Umbilical cord (tissue), 1 donor: ENCODE measurements at regions not wholly inside any gene's neighbourhood (a gene's known extent, or its start where the extent isn't known, plus 50 kb on each side); places are given as distances from the start of the nearest gene placed in this dataset.
A peak's percentile ranks its signal among the peaks of the same experiment; 100 is the strongest.
"Not testable (repeated sequence)": the region's sequence is repeated elsewhere in the genome, so short reads cannot be mapped to it uniquely, and the experiment has no call there.

Source experiments
- DNase-seq: peaks from one replicate; pipeline ENCODE4 v3.0.0-alpha.2; 2015; ENCODE audit warnings: low spot score

DNA sequence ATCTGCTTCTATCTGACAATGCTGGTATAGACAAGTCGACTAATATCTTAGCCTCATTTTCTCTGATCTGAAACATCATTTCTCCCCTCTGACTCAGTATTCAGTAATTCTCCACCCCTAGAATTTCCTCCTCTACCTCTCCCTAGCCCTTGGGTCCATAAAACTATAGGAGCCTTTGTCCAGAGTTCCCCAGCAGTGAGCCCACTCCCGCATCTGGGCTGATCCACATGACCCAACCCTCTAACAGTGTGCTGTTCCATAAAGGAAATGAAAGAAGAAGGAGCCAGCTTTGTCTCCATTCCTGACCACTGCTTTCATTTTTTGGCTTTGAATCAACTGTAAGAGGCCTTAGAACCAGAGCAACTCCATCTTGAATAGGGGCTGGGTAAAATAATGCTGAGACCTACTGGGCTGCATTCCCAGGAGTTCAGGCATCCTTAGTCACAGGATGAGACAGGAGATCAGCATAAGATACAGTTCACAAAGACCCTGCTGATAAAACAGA, 222.7 kb upstream of the CDH8 start:
- DNase-seq, result not testable (repeated sequence)

DNA sequence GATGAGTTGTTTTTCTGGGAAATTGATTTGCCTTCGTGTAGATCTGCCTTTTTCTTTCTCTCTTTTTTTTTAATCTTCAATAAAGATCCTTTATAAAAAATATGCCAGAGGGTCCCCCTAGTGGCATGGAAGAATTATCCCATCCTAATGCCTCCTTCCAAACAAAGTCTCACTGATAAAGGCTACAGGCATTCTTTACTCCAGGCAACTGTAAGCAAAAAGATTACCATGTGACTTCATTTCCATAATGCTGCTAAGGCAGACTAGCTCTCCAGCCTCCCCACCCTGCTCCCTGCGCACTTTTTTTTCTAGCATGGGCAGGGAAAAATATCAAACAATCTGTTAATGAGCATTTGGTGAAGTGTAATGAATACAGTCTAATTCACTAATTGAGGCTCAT, 220.2 kb upstream of the CDH8 start:
- no peak for DNase-seq

DNA sequence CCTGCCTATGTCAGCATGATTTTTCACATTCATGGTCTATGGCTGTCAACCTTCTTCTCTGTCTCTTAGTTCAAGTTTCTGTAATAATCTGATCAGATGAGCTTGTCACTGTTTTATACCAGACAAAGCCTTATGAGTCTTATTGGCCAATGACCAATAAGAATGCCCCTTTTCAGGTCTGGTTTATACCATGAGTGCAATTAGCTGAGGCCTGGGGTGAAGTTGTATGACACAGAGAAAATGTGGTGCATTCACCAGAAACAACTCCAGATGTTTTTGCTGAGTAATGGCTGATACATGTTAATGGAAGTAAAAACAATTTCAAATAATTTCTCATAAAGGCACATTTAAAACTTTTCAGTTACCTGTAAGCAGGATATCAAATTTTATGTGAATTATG, 218.6 kb upstream of the CDH8 start:
- peak; percentile 1 for DNase-seq

DNA sequence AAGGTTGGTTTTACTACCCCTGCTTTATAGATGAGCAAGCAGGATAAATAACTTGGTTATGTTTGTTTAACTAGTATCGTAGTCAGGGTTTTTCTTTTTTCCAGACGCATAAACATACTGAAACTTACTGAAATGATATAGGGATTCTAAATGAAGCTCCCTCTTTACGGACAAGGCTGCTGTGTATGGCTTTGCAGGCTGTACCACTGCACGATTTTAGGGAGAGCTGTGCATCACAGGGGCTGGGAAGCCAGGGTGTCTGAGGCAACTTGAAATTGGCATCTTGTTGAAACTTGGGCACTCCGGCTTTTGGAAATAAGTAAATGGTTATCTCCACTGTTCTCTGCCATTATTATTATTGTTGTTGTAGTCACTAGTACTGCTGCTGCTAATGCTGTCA, 218.1 kb upstream of the CDH8 start:
- no peak for DNase-seq

DNA sequence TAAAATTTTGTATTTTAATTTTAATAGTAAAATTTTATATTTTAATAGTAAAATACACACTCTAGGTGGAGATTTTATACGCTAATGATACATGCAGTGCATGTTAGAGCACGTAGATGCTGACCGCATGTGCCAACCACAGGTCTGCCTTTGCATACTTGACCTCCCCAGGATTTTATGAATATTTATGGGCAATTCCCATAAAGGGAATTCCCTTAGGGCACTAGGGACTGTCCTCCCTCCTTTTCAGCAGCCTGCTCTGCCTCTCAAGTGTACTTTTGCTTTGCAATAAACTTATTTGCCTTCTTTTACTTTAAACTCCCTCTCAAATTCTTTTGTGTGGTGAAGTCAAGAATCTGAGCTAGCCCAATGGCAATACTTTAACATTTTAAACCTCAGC, 217.7 kb upstream of the CDH8 start:
- peak; percentile 3 for DNase-seq

DNA sequence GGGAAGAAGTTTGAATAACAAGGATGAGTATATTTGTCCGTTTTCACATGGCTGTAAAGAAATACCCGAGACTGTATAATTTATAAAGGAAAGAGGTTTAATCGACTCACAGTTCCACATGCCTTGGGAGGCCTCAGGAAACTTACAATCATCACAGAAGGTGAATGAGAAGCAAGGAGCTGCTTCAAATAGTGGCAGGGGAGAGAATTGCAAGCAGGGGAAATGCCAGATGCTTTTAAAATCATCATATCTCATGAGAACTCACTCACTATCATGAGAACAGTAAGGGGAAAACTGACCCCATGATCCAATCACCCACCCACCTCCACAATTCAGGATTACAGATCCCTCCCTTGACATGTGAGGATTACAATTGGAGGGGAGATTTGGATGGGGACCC, 212.8 kb upstream of the CDH8 start:
- no peak for DNase-seq

DNA sequence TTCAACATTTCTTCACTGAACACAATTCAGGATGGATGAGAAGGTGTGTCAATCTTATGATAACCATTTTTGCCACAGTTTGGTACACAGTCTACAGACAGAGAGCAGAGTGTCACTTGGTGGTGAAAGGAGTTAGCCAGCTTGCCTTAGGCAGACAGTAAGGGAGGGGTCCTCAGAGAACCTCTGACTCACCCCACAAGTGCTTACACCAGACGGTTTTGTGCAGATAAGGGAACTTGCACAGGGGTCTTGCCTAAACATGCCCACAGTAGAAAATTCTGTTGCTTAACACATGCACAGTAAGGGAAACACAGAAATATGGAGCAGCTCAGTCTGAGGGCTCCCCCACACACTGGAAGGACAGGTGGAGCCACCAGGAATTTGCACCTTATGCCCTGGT, 204.5 kb upstream of the CDH8 start:
- peak; percentile 35 for DNase-seq

DNA sequence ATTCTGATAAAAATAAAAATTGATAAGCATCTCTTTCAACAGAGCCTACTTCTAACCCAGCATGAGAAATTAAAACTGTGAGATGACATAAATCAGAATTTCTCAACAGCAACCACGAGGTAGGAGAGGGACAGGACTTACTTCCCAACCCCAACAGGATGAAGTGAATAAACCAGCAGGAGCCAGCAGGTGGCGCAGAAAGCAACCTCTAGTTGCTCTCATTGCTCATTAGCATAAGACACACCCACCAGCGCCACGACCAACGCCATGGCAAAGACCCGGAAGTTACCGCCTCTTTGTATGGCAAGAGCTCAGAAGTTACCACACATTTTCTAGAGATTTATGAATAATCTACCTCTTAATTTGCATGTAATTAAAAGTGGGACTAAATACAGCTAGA, 189.4 kb upstream of the CDH8 start:
- DNase-seq, result peak; percentile 56

DNA sequence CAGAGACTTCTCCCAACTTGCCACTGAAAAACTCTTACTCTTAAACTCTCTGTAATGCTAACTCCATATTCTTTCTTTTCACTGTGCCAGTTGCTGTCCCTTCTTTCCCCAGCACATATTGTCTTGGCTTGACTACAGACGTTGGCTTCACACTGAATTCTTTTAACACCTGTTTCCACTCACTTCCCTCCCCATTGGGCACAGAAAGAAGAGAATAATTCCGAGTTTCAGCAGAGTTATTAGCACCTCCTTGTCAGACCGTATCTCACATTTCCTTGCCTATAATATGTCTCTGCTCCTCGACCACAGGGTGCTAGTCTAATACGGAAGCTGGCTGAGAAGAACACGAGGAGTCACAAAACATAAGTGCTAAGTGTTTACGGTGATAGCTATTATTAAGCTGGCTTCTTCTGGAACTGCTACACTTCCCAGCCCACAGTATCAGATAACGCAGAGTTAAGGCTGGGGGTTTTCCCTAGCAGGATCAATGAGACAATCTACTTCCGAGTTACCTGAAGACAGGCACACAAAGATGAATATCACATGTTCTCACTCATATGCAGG, 188.5 kb upstream of the CDH8 start:
- DNase-seq, result no peak

DNA sequence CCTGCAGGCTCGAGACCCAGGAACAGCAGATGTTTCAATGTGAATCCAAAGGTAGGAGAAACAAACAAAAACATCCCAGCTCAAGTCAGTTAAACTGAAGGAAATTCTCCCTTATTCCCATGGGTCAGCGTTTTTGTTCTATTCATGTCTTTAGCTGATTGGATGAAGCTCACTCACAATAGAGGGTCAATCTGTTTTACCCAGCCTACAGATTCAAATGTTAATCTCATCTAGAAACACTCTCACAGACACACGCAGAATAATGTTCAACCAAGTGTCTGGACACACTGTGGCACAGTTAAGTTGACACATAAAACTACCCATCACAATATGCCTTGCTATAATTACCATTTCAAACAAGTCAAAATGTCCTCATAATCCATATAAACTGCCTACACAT, 180.6 kb upstream of the CDH8 start:
- DNase-seq, result no peak

DNA sequence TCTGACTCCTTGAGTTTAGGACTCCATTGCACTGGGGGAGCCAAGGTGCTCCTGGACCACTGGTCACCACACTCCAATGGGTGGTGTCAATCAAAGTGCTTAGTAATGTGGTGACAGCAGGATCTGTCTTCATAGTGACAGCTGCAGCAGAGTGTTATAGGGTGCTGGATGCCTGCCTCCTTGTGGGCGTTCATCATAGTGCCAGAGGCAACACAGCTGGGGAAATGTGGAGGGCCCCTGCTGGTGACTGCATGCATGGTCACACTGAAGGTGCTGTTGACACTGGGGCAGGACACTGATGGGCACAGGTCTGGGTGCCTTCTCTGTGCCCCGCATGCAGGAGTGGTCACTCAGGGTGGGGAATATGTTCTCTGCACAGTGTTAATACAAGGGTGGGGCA, 177.5 kb upstream of the CDH8 start:
- no peak for DNase-seq

DNA sequence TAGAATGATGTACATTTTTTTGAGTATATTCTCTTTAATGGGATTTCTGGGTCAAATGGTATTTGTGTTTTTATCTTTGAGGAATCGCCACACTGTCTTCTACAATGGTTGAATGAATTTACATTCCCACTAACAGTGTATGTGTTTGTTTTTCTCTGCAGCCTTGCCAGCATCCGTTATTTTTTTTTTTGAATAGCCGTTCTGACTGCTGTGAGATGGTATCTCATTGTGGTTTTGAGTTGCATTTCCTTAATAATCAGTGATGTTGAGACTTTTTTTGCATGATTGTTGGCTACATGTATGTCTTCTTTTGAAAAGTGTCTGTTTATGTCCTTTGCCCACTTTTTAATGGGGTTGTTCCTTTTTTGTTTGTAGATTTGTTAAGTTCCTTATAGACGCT, 172.7 kb upstream of the CDH8 start:
- no peak for DNase-seq

DNA sequence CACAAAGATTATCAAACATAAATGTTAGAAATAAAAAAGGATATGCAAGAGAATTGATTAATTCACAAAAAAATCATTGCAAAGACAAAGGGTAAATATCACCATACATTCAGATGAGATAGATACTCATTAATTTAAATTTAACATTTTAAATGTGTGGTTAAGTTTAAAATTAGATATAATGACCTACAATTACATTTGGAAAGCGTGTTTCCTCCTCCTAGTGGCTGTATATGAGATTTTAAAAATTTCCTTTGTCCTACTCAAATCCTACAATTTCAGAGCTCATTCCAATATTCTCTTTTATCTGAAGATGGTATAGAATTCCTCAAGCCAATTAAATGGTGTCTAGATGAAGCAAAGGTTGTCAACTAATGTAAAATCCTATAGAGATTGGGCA, 169.2 kb upstream of the CDH8 start:
- DNase-seq, result no peak

DNA sequence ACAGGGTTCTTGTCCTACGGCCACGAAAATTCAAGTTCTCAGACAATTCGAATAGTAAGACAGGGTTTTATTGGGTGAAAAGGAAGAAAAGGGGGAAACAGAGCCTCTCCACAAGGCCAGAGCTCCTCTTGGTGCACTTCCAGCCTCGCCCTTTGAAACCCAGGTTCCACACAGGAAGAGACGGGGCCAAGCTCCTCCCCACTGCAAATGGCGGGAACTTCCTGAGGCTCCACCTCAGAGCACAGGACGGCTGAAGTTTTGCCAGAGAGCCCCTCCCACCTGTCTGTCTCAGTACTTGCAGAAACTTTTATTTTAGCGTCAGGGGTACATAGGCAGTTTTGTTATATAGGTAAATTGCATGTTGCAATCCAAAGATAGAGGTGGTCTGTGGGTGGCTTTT, 165.7 kb upstream of the CDH8 start:
- DNase-seq, result no peak

DNA sequence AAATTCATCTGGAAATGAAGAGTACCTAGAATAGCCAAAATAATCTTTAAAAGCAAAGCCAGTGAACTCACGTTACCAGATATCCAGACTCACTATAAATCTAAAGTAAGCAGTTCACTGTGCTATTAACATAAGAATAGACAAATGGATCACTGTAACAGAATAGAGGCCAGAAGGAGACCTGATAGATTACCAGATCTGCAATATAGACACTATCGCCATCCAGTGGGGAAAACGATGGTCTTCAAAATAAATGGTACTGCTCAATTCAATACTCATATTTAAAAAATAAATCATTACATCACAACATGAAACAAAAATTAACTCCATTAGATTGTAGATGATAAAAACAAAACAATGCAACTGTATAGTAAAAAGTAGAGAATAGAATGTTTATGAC, 158.6 kb upstream of the CDH8 start:
- DNase-seq, result no peak

DNA sequence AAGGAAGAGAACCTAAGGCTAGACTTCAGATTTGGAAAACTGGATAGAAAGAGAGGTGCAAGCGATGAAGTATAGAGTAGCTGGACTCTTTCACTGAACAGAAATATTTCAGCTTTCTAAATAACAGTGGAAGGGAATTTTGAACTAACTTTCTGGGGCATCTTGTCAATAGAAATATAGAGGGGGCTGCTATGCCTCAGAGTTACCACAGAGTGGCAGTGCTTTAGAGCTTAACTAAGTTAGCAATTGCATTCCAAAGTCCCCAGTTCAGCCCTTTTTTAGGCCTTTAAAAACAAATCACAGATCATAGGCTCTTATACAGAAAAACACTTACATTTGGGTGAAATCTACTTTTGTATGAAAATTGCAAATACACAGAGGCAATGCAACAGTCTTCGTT, 154.2 kb upstream of the CDH8 start:
- DNase-seq, result peak; percentile 22

DNA sequence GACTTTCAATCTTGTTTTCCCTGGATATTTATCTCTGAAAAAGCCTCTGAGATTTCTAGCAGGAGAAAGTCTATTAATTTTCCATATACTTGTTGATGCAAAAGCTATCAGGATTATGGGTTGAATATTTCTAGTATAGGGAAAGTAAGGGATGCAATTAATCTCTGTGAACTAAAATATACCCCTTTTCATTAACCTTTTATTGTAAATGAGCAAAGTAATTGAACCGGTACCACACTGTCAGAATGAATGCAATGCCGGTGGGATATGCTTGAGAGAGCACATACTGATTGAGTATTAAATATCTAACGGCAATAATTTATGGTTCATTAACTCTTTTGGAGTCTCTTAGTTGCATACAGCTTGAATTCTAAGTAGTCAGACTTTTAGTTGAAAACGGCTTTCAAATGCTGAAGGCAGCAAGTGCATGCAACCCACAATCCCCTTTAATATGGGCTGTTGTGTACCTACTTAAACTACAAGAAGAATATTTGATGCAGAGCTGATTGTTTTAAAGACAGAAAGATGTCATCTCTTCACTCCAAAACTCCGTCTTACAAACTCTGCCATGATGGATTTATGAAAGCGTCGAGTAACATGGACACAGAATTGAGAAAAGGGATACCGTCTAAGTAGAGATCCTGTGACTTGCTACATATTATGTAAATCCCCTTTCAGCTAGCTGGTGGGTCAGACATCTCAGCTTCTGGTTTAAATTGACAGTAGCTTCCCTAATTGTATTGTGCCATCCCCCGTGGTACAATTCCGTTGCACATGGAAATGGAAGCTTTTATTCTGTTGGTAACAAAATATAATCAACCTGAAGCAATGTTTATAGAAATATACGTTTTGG, 141.3 kb upstream of the CDH8 start:
- no peak for DNase-seq

DNA sequence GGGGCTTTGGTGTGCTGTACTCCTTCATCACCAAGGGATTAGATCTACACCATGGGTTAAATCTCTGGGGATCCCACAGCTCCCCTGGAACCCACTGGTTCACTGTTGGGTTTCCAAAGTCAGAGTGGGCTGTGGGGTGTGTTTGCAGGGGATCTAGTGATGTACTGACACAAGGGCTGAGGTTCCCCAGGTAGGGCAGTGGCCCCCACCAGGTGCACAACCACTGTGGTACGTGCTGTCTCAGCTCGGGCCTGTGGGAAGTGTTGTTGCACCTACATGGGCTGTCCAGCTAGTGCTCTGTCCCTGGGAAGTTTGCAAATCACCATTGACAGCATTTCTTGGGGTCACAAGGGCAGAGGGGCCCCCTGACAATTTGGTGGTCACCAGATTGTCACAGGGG, 134.4 kb upstream of the CDH8 start:
- DNase-seq, result no peak

DNA sequence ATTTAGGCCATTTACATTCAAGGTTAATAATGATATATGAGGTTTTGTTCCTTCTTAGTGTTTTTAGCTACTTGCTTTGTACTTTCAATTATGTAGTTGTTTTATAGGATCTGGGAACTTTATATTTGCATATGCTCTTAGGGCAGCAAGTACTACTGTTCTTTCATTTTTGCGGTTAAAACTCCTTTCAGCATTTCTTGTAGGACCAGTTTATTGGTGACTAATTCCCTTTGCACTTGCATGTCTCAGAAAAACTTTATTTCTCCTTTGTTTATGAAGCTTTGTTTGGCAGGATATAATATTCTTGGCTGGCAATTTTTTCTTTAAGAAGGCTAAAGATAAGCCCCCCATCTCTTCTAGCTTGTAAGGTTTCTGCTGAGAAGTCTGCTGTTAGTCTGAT, 131.3 kb upstream of the CDH8 start:
- DNase-seq, result no peak

DNA sequence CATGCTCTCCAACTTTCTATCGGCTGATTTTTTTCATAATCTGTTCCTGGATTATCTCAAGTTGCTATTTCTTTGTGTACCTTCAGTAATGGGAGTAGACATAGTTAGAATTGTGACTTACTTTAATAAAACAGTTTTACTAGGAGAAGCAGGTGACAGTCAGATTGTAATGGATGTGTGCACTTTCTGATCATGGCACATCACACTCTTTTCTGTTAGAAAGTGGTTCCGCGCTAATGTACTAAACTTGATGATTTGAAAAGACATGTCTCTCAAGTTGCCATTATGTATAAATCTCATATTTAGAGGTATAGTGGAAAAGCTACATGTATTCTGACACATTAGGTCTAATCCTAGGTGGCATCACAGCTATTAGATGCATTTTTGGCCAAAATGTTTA, 121.3 kb upstream of the CDH8 start:
- no peak for DNase-seq

DNA sequence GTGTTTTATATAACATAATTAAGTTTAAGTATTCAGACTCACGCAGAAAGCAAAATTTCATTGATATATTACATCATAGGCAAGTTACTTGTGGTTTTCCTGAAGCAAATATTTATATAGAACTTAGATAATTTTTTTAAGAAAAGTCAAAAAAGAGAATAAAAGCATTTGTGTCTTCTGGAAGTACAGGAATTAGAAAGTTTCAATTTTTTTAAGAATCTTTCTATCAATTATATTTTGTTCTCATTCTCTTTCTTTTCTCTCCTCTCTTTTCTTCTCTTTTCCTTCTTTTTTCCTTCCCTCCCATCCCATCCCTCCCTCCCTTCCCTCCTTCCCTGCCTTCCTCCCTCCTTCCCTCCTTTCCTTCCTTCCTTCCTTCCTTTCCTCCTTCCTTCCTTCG, 120.7 kb upstream of the CDH8 start:
- DNase-seq, result no peak

DNA sequence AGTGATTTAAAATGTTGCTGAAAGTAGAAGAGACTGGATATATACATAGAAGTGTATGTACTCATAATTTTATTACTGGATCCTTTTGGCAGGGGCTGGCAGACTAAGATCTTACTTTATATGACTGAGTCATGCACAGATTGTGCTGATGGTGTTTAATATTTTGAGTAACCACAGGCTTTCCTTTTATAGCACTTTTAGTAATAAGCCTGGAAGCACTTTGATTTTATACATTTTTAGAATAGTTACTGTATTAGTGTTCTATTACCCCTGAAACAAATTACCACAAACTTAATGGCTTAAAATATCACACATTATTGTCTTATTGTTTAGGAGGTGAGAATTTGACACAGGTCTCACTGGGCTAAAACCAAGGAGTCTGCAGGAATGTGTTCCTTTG, 113.4 kb upstream of the CDH8 start:
- peak; percentile 45 for DNase-seq

DNA sequence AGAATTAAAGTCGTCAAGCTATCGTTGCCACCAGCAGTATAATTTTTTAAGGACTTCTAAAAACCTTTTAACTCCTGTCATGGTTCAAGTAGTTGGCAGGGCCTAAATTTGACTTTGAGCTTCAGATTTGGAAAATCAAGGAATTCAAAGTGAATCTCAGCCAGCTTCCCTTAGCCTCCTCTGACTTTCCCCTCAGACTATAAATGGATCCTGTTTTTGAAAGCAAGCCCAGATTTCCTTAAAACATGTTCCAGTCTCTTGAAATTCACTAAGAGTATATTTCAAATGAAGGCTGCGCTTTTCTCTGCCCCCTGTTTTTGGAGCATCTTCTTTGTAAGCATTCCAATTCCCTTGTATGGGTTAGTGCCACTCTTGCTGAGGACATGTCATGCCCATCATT, 101.8 kb upstream of the CDH8 start:
- peak; percentile 11 for DNase-seq

DNA sequence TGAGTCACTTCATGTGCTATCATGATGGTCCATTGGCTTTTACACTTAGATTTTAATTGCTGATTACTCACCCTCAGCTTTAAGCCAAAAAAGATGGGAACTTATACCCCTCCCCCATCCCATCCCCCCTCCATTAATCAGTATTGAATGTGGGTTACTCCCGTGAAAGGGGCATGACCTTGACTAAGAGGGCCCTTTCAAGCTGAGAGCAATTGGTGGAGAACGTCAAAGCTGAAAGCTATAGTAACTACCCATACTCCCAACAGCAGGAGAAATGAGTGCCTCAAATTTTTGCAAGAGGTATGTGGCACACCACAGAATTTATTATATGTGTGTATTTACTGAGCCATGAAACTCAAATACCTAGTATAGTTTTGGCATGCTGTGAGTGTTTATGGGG, 99.7 kb upstream of the CDH8 start:
- DNase-seq, result no peak
